Endothelial cell of umbilical vein (primary cell): ENCODE measurements at regions not wholly inside any gene's neighbourhood (a gene's known extent, or its start where the extent isn't known, plus 50 kb on each side); places are given as distances from the start of the nearest gene placed in this dataset.

ENCODE experiments used
- BruUV-seq: library from RNA; stranded (reverse); fragments of 400-500 nt; replicated peaks from 2 replicates; lab custom pipeline; 2021; lab: Mats Ljungman, UMichigan
- CTCF ChIA-PET: fragments of 300-600, 350-600 bp; sonication (Branson Sonifier 250); formaldehyde crosslinking; loops from one replicate; lab custom pipeline; 2021; ENCODE audit warnings: antibody characterized with exemption, inconsistent platforms; lab: Charles Lee
- POLR2A ChIA-PET: fragments of 300-600, 350-600 bp; sonication (Branson Sonifier 250); formaldehyde crosslinking; loops from one replicate; lab custom pipeline; 2021; ENCODE audit warnings: antibody characterized with exemption, inconsistent platforms; lab: Charles Lee
- DNase-seq: peaks from one replicate; pipeline ENCODE4 v3.0.0-alpha.2; 2011; ENCODE audit warnings: low read depth, low spot score
- FAIRE-seq: peaks from 2 replicates; lab custom pipeline; 2011; peaks lifted over from hg19 to GRCh38; lab: Jason Lieb, UNC
- H2AFZ ChIP-seq: 2 replicates; pipeline ENCODE4 v1.6.0; 2012; ENCODE audit warnings: low read depth, low read length, control low read depth, inconsistent platforms
- H3K27ac ChIP-seq: 2 replicates; pipeline ENCODE4 v1.5.1; 2011; ENCODE audit warnings: low read depth, mild to moderate bottlenecking, control low read depth, low read length, moderate library complexity; ENCODE audit not compliant: insufficient read depth
- H3K27me3 ChIP-seq, 2 experiments: 2 replicates each; pipeline versions ENCODE4 v1.6.0 to v1.6.1; 2011; ENCODE audit warnings: low read length in 2 of 2, mixed read lengths in 1 of 2; ENCODE audit not compliant: control insufficient read depth in 2 of 2, insufficient read depth in 2 of 2
- H3K36me3 ChIP-seq, 2 experiments: 2 replicates in 1 of 2; 3 replicates in 1 of 2; pipeline ENCODE4 v1.5.1; 2011; ENCODE audit warnings: low read length in 2 of 2, mild to moderate bottlenecking in 1 of 2, moderate library complexity in 1 of 2; ENCODE audit not compliant: control insufficient read depth in 2 of 2, insufficient read depth in 2 of 2; ENCODE audit errors: extremely low read depth in 1 of 2
- H3K4me1 ChIP-seq: 3 replicates; pipeline ENCODE4 v1.5.1; 2011; ENCODE audit warnings: mild to moderate bottlenecking, low read length; ENCODE audit not compliant: control insufficient read depth, insufficient read depth; ENCODE audit errors: extremely low read depth
- H3K4me2 ChIP-seq: 2 replicates; pipeline ENCODE4 v1.6.1; 2011; ENCODE audit warnings: low read length, control low read depth, mixed read lengths; ENCODE audit not compliant: insufficient read depth
- H3K4me3 ChIP-seq, 3 experiments: fragments of 200-600 bp in 1 of 3; sonication (generic), shearing (Covaris generic) in 1 of 3; replicated peaks in 1 of 3; 2 replicates each; pipeline ENCODE4 v1.5.1; 2011 to 2016; ENCODE audit warnings: control low read depth in 3 of 3, low read length in 3 of 3, mild to moderate bottlenecking in 2 of 3, inconsistent platforms in 1 of 3, low read depth in 1 of 3, moderate library complexity in 1 of 3; ENCODE audit not compliant: insufficient read depth in 1 of 3
- H3K79me2 ChIP-seq: 2 replicates; pipeline ENCODE4 v1.6.0; 2012; ENCODE audit warnings: low read length, inconsistent platforms; ENCODE audit not compliant: control insufficient read depth, insufficient read depth
- H3K9ac ChIP-seq: replicated peaks from 2 replicates; pipeline ENCODE3; 2011; ENCODE audit warnings: low read length, control low read depth; ENCODE audit not compliant: insufficient read depth; ENCODE audit errors: extremely low read depth
- H3K9me1 ChIP-seq: replicated peaks from 3 replicates; pipeline ENCODE4 v1.6.0; 2011; ENCODE audit warnings: mild to moderate bottlenecking, low read length; ENCODE audit not compliant: control insufficient read depth, insufficient read depth; ENCODE audit errors: extremely low read depth
- H3K9me3 ChIP-seq: replicated peaks from 2 replicates; pipeline ENCODE4 v1.5.1; 2012; ENCODE audit warnings: low read length, inconsistent platforms; ENCODE audit not compliant: control insufficient read depth, insufficient read depth
- H4K20me1 ChIP-seq: replicated peaks from 2 replicates; pipeline ENCODE3; 2011; ENCODE audit warnings: mild to moderate bottlenecking, low read length; ENCODE audit not compliant: control insufficient read depth, insufficient read depth; ENCODE audit errors: extremely low read depth
- FOS ChIP-seq: IDR thresholded peaks from 2 replicates; pipeline ENCODE4 v1.6.1; 2011; ENCODE audit warnings: mild to moderate bottlenecking, low read length, moderate library complexity, borderline replicate concordance; ENCODE audit not compliant: insufficient read depth
- GATA2 ChIP-seq: IDR thresholded peaks from 2 replicates; pipeline ENCODE4 v1.7.0; 2011; ENCODE audit warnings: low read depth, mild to moderate bottlenecking, moderate library complexity, mixed read lengths, low read length; ENCODE audit not compliant: insufficient read length, insufficient read depth
- MYC ChIP-seq: IDR thresholded peaks from one replicate; pipeline ENCODE4 v1.6.1; 2011; ENCODE audit warnings: mild to moderate bottlenecking, low read depth, low read length
- POLR2A ChIP-seq: IDR thresholded peaks from 2 replicates; pipeline ENCODE4 v1.6.1; 2012; ENCODE audit warnings: low read depth, mild to moderate bottlenecking, control low read depth, low read length
- POLR2AphosphoS5 ChIP-seq: IDR thresholded peaks from 2 replicates; pipeline ENCODE4 v1.6.1; 2012; ENCODE audit warnings: low read depth, mild to moderate bottlenecking, control low read depth, low read length, moderate library complexity; ENCODE audit not compliant: insufficient read depth
- dilution Hi-C: fragments of 300-500 bp; cut with MboI; formaldehyde crosslinking; loops from one replicate; pipeline ENCODE4 v1.15.0; 2019; ENCODE audit warnings: low sequenced_read_pairs; ENCODE audit not compliant: extremely low pct_ligation_motif_present
- intact Hi-C: fragments of 100-400 bp; cut with micrococcal nuclease; formaldehyde crosslinking; loops from one replicate; pipeline ENCODE4 v1.10.0; 2022
- TF ChIP-seq, protein P1 (sequence below), 2 donors: IDR thresholded peaks; 1 replicate in 1 of 2; 2 replicates in 1 of 2; pipeline ENCODE4 v1.5.1; 2011; ENCODE audit warnings: low read length in 2 of 2, mild to moderate bottlenecking in 2 of 2, moderate library complexity in 2 of 2, control low read depth in 1 of 2, inconsistent platforms in 1 of 2, low read depth in 1 of 2; ENCODE audit not compliant: insufficient read depth in 1 of 2; ENCODE audit errors: extremely low read depth in 1 of 2
- TF ChIP-seq, protein P2 (sequence below): IDR thresholded peaks from 2 replicates; pipeline ENCODE4 v1.6.1; 2011; ENCODE audit not compliant: insufficient read depth, insufficient read length

DNA sequence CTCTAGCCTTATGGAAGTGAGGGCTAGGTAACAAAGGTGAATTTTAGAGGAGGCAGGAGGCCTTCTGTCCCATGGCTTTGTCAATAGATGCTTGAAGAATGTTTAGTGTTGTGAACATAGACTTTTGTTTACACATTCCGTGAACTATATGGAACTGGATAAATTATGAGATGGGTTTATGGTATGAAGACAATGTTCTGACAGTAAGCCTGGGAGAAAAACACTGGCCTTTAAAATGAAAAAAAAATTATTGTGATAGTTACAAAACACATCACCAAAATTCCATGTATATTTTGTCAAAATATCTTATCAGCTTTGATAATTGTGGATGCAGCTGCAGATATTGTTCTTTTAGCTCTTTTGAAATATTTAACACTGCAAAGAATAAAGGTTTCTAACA lies 251.5 kb upstream of the DCN start:
- Histone ChIP-seq H3K27me3 (no peaks in the 10 kb centered on the region), H3K79me2 (no peaks in the 10 kb centered on the region), H3K4me1 (peaks cover 13% of the 10 kb centered on the region), H3K9me3 (no peaks in the 10 kb centered on the region), H3K4me2 (no peak overlapping the region), H3K36me3 (no peaks in the 10 kb centered on the region), H4K20me1 (no peaks in the 10 kb centered on the region), H2AFZ (no peak overlapping the region), H3K27ac (no peak overlapping the region), H3K9ac (no peak overlapping the region), H3K4me3 (no peak overlapping the region), H3K9me1 (no peaks in the 10 kb centered on the region)
- TF ChIP-seq, protein P1, sequence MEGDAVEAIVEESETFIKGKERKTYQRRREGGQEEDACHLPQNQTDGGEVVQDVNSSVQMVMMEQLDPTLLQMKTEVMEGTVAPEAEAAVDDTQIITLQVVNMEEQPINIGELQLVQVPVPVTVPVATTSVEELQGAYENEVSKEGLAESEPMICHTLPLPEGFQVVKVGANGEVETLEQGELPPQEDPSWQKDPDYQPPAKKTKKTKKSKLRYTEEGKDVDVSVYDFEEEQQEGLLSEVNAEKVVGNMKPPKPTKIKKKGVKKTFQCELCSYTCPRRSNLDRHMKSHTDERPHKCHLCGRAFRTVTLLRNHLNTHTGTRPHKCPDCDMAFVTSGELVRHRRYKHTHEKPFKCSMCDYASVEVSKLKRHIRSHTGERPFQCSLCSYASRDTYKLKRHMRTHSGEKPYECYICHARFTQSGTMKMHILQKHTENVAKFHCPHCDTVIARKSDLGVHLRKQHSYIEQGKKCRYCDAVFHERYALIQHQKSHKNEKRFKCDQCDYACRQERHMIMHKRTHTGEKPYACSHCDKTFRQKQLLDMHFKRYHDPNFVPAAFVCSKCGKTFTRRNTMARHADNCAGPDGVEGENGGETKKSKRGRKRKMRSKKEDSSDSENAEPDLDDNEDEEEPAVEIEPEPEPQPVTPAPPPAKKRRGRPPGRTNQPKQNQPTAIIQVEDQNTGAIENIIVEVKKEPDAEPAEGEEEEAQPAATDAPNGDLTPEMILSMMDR (IDR thresholded peaks at IDR 0.05; ENCODE audit: extremely low read depth in 1 of 2, insufficient read depth in 1 of 2, low read depth in 1 of 2, low read length in 2 of 2), result no peak
- TF ChIP-seq, protein P2, sequence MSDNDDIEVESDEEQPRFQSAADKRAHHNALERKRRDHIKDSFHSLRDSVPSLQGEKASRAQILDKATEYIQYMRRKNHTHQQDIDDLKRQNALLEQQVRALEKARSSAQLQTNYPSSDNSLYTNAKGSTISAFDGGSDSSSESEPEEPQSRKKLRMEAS, result no peak
- TF ChIP-seq FOS (no peak), MYC (no peak), GATA2 (no peak), POLR2A (no peak), POLR2AphosphoS5 (no peak)
- FAIRE-seq (no peak), DNase-seq (no peak)
- dilution Hi-C loops, result no loop called here
- no TSS peak for BruUV-seq
- CTCF ChIA-PET, result interaction anchor here (0.6 kb wide), 1 partner anchor 53 kb away, joined by 3 read pairs; no protein-coding TSS in a partner anchor
- POLR2A ChIA-PET, result no interaction called here
- intact Hi-C loops, result no loop called here
